K562 (cell line): ENCODE measurements at regions not wholly inside any gene's neighbourhood (a gene's known extent, or its start where the extent isn't known, plus 50 kb on each side); places are given as distances from the start of the nearest gene placed in this dataset.

Experiments
- BRF1 ChIP-seq: IDR thresholded peaks from 3 replicates; pipeline ENCODE4 v1.6.1; 2011; ENCODE audit warnings: borderline replicate concordance, mild to moderate bottlenecking; ENCODE audit not compliant: insufficient read length; ENCODE audit errors: extremely low read depth
- CBFA2T3 ChIP-seq: fragments of 450-650 bp; IDR thresholded peaks from 2 replicates; pipeline ENCODE4 v1.6.1; 2017
- HMG20B ChIP-seq: fragments of 250-450 bp; sonication (Bioruptor Pico); IDR thresholded peaks from 2 replicates; pipeline ENCODE4 v1.5.0; 2021; ENCODE audit warnings: mild to moderate bottlenecking
- MCM7 ChIP-seq, 2 experiments: fragments of 450-650 bp; IDR thresholded peaks; 2 replicates each; pipeline ENCODE4 v1.6.1; 2016 to 2018
- RHOXF2B ChIP-seq: fragments of 250-450 bp; sonication (Bioruptor Pico); conservative IDR thresholded peaks from 2 replicates; pipeline ENCODE4 v1.5.1; 2021
- SLC30A9 ChIP-seq: fragments of 250-450 bp; sonication (Bioruptor Pico); IDR thresholded peaks from 2 replicates; pipeline ENCODE4 v1.8.0; 2022; ENCODE audit warnings: mild to moderate bottlenecking, moderate library complexity
- SRF ChIP-seq, 2 experiments: fragments of 250-450, 450-650 bp in 1 of 2; sonication (Bioruptor Pico) in 1 of 2; sonication (generic) in 1 of 2; formaldehyde crosslinking; IDR thresholded peaks; 2 replicates each; pipeline versions ENCODE4 v1.5.0 to v1.5.1; 2020 to 2022; ENCODE audit warnings: mild to moderate bottlenecking in 1 of 2, missing genetic modification reagents in 1 of 2
- TOE1 ChIP-seq, 2 experiments: fragments of 450-650 bp in 1 of 2; sonication (generic) in 1 of 2; formaldehyde crosslinking in 1 of 2; IDR thresholded peaks; 2 replicates each; pipeline versions ENCODE4 v1.7.1 to v1.8.0; 2016 to 2022; ENCODE audit warnings: borderline replicate concordance in 2 of 2, mild to moderate bottlenecking in 2 of 2, antibody characterized with exemption in 1 of 2, inconsistent platforms in 1 of 2, low read depth in 1 of 2, missing genetic modification reagents in 1 of 2, moderate library complexity in 1 of 2
- ZNF232 ChIP-seq: sonication (generic); formaldehyde crosslinking; IDR thresholded peaks from 2 replicates; pipeline ENCODE4 v1.8.0; 2022; ENCODE audit warnings: mild to moderate bottlenecking, missing genetic modification reagents
- ZNF324 ChIP-seq: fragments of 250-450 bp; sonication (Bioruptor Pico); IDR thresholded peaks from 2 replicates; pipeline ENCODE4 v1.4.0; 2020; ENCODE audit warnings: mild to moderate bottlenecking
- TF ChIP-seq, protein P1 (sequence below): fragments of 200-600 bp; sonication (generic); IDR thresholded peaks from one replicate; pipeline ENCODE4 v1.6.1; 2012; ENCODE audit warnings: mild to moderate bottlenecking, low read depth, low read length, inconsistent platforms

DNA sequence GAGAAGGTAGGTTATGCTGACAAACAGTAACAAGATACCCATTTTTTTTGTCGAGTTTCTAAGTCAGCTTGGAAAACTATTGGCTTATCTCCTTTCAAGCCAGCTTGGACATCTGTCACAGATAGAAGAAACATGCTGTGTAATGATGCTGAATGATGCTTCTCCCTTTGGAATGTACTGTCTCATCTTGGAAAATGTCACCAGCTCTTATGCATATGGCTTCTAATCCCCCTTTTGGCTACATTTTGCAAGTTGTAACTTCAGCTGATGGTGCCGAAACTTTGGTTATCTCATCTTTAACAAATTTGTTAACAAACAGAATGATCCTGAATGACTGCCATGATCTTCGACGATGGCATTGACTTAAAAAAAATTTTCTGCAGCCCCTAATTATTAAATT, 68.8 kb upstream of the ST6GALNAC3 start (continued):
- TF ChIP-seq ZNF232 (CRISPR knock-in tag) (no peak), SLC30A9 (CRISPR knock-in tag) (no peak), ZNF324 (CRISPR knock-in tag) (no peak), HMG20B (CRISPR knock-in tag) (no peak), RHOXF2B (CRISPR knock-in tag) (no peak), BRF1 (no peak), MCM7 (IDR thresholded peaks at IDR 0.05) (no peak), CBFA2T3 (no peak), TOE1 (IDR thresholded peaks at IDR 0.05; ENCODE audit: borderline replicate concordance) (no peak), TOE1 (CRISPR knock-in tag; IDR thresholded peaks at IDR 0.05; ENCODE audit: borderline replicate concordance, low read depth) (no peak), SRF (CRISPR knock-in tag; IDR thresholded peaks at IDR 0.05) (no peak)
- TF ChIP-seq, protein P1, sequence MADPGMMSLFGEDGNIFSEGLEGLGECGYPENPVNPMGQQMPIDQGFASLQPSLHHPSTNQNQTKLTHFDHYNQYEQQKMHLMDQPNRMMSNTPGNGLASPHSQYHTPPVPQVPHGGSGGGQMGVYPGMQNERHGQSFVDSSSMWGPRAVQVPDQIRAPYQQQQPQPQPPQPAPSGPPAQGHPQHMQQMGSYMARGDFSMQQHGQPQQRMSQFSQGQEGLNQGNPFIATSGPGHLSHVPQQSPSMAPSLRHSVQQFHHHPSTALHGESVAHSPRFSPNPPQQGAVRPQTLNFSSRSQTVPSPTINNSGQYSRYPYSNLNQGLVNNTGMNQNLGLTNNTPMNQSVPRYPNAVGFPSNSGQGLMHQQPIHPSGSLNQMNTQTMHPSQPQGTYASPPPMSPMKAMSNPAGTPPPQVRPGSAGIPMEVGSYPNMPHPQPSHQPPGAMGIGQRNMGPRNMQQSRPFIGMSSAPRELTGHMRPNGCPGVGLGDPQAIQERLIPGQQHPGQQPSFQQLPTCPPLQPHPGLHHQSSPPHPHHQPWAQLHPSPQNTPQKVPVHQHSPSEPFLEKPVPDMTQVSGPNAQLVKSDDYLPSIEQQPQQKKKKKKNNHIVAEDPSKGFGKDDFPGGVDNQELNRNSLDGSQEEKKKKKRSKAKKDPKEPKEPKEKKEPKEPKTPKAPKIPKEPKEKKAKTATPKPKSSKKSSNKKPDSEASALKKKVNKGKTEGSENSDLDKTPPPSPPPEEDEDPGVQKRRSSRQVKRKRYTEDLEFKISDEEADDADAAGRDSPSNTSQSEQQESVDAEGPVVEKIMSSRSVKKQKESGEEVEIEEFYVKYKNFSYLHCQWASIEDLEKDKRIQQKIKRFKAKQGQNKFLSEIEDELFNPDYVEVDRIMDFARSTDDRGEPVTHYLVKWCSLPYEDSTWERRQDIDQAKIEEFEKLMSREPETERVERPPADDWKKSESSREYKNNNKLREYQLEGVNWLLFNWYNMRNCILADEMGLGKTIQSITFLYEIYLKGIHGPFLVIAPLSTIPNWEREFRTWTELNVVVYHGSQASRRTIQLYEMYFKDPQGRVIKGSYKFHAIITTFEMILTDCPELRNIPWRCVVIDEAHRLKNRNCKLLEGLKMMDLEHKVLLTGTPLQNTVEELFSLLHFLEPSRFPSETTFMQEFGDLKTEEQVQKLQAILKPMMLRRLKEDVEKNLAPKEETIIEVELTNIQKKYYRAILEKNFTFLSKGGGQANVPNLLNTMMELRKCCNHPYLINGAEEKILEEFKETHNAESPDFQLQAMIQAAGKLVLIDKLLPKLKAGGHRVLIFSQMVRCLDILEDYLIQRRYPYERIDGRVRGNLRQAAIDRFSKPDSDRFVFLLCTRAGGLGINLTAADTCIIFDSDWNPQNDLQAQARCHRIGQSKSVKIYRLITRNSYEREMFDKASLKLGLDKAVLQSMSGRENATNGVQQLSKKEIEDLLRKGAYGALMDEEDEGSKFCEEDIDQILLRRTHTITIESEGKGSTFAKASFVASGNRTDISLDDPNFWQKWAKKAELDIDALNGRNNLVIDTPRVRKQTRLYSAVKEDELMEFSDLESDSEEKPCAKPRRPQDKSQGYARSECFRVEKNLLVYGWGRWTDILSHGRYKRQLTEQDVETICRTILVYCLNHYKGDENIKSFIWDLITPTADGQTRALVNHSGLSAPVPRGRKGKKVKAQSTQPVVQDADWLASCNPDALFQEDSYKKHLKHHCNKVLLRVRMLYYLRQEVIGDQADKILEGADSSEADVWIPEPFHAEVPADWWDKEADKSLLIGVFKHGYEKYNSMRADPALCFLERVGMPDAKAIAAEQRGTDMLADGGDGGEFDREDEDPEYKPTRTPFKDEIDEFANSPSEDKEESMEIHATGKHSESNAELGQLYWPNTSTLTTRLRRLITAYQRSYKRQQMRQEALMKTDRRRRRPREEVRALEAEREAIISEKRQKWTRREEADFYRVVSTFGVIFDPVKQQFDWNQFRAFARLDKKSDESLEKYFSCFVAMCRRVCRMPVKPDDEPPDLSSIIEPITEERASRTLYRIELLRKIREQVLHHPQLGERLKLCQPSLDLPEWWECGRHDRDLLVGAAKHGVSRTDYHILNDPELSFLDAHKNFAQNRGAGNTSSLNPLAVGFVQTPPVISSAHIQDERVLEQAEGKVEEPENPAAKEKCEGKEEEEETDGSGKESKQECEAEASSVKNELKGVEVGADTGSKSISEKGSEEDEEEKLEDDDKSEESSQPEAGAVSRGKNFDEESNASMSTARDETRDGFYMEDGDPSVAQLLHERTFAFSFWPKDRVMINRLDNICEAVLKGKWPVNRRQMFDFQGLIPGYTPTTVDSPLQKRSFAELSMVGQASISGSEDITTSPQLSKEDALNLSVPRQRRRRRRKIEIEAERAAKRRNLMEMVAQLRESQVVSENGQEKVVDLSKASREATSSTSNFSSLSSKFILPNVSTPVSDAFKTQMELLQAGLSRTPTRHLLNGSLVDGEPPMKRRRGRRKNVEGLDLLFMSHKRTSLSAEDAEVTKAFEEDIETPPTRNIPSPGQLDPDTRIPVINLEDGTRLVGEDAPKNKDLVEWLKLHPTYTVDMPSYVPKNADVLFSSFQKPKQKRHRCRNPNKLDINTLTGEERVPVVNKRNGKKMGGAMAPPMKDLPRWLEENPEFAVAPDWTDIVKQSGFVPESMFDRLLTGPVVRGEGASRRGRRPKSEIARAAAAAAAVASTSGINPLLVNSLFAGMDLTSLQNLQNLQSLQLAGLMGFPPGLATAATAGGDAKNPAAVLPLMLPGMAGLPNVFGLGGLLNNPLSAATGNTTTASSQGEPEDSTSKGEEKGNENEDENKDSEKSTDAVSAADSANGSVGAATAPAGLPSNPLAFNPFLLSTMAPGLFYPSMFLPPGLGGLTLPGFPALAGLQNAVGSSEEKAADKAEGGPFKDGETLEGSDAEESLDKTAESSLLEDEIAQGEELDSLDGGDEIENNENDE = no peak
